Breast epithelium (tissue), 4 donors: ENCODE measurements at regions not wholly inside any gene's neighbourhood (a gene's known extent, or its start where the extent isn't known, plus 50 kb on each side); places are given as distances from the start of the nearest gene placed in this dataset.

Experiments
- DNase-seq, 2 donors: peaks; one replicate each; pipeline ENCODE4 v3.0.0-alpha.2; 2019; ENCODE audit warnings: low spot score in 2 of 2
- H3K27ac ChIP-seq, 2 donors: fragments of 200-600 bp; sonication (generic) in 1 of 2; one replicate each; pipeline ENCODE4 v1.5.1; 2016 to 2019; ENCODE audit warnings: mild to moderate bottlenecking in 1 of 2
- H3K27me3 ChIP-seq, 2 donors: fragments of 200-600 bp; sonication (generic) in 1 of 2; one replicate each; pipeline versions ENCODE4 v1.5.1 to v1.6.0; 2017 to 2019; ENCODE audit warnings: control low read depth in 1 of 2, mild to moderate bottlenecking in 1 of 2
- H3K36me3 ChIP-seq: fragments of 200-600 bp; one replicate; pipeline ENCODE4 v1.5.1; 2019
- H3K4me1 ChIP-seq, 2 donors: fragments of 200-600 bp; sonication (generic); one replicate each; pipeline ENCODE4 v1.5.1; 2016 to 2019; ENCODE audit warnings: control low read depth in 1 of 2
- H3K4me3 ChIP-seq, 3 donors: fragments of 200-600 bp; sonication (generic); 1 replicate in 2 of 3; 2 replicates in 1 of 3; pipeline ENCODE4 v1.5.1; 2016 to 2019; ENCODE audit warnings: mild to moderate bottlenecking in 3 of 3, moderate library complexity in 2 of 3
- H3K9me3 ChIP-seq, 2 donors: fragments of 200-600 bp; sonication (generic) in 1 of 2; one replicate each; pipeline ENCODE4 v1.5.1; 2016 to 2019; ENCODE audit warnings: control low read depth in 1 of 2
- CTCF ChIP-seq, 3 donors: fragments of 450-650 bp; IDR thresholded peaks; one replicate each; pipeline ENCODE4 v1.5.1; 2016 to 2017; ENCODE audit warnings: antibody characterized with exemption in 3 of 3, mild to moderate bottlenecking in 3 of 3, moderate library complexity in 3 of 3
- POLR2A ChIP-seq: fragments of 450-650 bp; IDR thresholded peaks from one replicate; pipeline ENCODE4 v1.6.1; 2016; ENCODE audit warnings: antibody characterized with exemption, mild to moderate bottlenecking, moderate library complexity
- POLR2AphosphoS5 ChIP-seq, 3 donors: sonication (generic); formaldehyde crosslinking; IDR thresholded peaks; one replicate each; pipeline ENCODE4 v1.6.1; 2017; ENCODE audit warnings: antibody characterized with exemption in 3 of 3
- intact Hi-C: fragments of 100-400 bp; cut with DNase I; formaldehyde crosslinking; loops from one replicate; pipeline ENCODE4 v1.15.1; 2023; ENCODE audit warnings: low total_unique reads

DNA sequence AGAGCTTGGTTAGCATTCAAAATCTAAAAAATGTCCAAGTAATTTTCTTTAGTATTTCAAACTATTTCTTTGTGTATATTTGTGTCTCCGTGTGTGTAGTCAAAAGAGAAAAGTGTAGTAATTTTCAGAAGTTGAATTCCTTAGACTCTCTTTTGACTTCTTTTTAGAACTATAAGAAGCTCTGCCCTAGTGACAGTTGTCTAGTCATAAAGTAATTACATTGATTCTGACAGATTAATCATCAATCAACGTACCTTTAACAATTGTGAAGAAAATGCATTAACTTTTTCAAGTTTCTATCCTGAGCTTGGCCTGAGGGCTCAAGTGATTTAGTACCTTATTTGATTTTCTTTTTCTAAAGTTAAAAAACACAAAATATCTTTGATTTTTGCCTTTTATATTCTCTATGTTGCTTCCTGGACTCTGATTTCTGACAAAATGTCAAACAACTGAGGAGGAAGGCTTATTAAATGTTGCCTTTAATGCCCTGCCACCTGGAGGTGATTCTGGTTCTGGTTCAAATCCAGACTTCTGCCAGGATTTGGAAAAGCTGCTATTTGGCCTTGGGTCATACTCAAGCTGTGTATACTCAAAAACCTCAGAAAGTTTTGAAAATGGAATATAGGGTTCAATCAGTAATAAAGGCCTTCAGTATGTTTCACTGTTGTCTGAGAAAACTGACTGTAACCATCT, 653.6 kb downstream of the NSUN3 start:
- no peak for DNase-seq
- H3K4me3 ChIP-seq, result no peak overlapping the region
- no peaks in the 10 kb centered on the region for H3K9me3 ChIP-seq
- H3K36me3 ChIP-seq, result no peaks in the 10 kb centered on the region
- no peak for TF ChIP-seq CTCF (IDR thresholded peaks at IDR 0.05)
- no peak for TF ChIP-seq POLR2A
- TF ChIP-seq POLR2AphosphoS5 (IDR thresholded peaks at IDR 0.05), result no peak
- intact Hi-C loops, result no loop called here
- H3K27ac ChIP-seq, result no peak overlapping the region
- H3K4me1 ChIP-seq, result no peaks in the 10 kb centered on the region
- no peaks in the 10 kb centered on the region for H3K27me3 ChIP-seq

DNA sequence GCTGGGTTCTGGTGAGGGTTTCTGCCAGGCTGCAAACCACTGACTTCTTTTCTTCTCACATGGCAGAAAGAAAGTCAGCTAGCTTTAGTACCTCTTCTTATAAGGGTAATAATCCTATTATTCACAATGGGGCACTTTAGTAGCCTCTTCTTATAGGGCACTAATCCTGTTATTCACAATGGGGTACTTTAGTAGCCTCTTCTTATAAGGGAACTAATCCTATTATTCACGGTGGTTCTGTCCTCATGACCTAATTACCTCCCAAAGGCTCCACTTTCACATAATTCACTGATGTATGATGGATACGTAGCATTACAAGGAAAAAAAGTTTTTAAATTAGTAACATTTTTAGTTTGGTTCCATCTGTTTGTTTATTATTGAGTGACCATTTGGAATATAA, 671.3 kb downstream of the NSUN3 start:
- DNase-seq, result no peak
- no peak overlapping the region for H3K27ac ChIP-seq
- H3K27me3 ChIP-seq, result no peaks in the 10 kb centered on the region
- H3K36me3 ChIP-seq, result no peaks in the 10 kb centered on the region
- intact Hi-C loops, result no loop called here
- H3K4me1 ChIP-seq, result no peaks in the 10 kb centered on the region
- no peaks in the 10 kb centered on the region for H3K9me3 ChIP-seq
- TF ChIP-seq CTCF (IDR thresholded peaks at IDR 0.05) (no peak), POLR2AphosphoS5 (IDR thresholded peaks at IDR 0.05) (no peak), POLR2A (no peak)
- no peak overlapping the region for H3K4me3 ChIP-seq

DNA sequence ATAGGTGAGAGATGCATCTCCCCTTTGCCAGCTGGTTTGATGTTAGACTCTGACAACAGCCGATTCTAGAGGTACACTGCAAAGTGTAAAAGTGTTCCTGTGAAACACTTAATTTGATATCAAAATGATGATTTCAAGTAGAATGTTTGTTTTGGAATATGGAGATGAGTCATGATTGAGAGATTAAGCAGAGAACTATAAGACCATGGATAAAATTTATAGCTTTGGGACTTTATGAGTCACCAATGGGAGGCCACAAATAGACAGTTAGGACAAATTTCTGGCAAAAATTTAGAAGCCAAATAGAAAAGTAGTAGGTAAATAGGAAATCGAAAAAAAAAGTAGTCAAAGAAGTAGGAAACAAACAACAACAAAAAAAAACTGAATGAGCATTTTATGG, 672.5 kb downstream of the NSUN3 start:
- no peak overlapping the region for H3K27ac ChIP-seq
- DNase-seq, result no peak
- no peaks in the 10 kb centered on the region for H3K27me3 ChIP-seq
- no peak overlapping the region for H3K4me3 ChIP-seq
- H3K9me3 ChIP-seq, result no peaks in the 10 kb centered on the region
- intact Hi-C loops, result no loop called here
- H3K36me3 ChIP-seq, result no peaks in the 10 kb centered on the region
- TF ChIP-seq POLR2A (no peak), CTCF (IDR thresholded peaks at IDR 0.05) (no peak), POLR2AphosphoS5 (IDR thresholded peaks at IDR 0.05) (no peak)
- H3K4me1 ChIP-seq, result no peaks in the 10 kb centered on the region

- Histone ChIP-seq H3K27ac (no peak overlapping the region), H3K9me3 (no peaks in the 10 kb centered on the region), H3K4me3 (no peak overlapping the region), H3K36me3 (no peaks in the 10 kb centered on the region), H3K4me1 (no peaks in the 10 kb centered on the region), H3K27me3 (no peaks in the 10 kb centered on the region)
- TF ChIP-seq POLR2AphosphoS5 (IDR thresholded peaks at IDR 0.05), result no peak
- TF ChIP-seq CTCF (IDR thresholded peaks at IDR 0.05), result no peak
- DNase-seq, result no peak
- intact Hi-C loops, result no loop called here
Measured at GRCh38 chr3:94737116-94737515, 674.3 kb downstream of the NSUN3 start.

GRCh38 chr3:94739420-94739819, 676.6 kb downstream of the NSUN3 start:
- Histone ChIP-seq H3K9me3 (no peaks in the 10 kb centered on the region), H3K4me1 (no peaks in the 10 kb centered on the region), H3K36me3 (no peaks in the 10 kb centered on the region), H3K27ac (no peak overlapping the region), H3K4me3 (no peak overlapping the region), H3K27me3 (no peaks in the 10 kb centered on the region)
- TF ChIP-seq CTCF (IDR thresholded peaks at IDR 0.05) (no peak), POLR2A (no peak), POLR2AphosphoS5 (IDR thresholded peaks at IDR 0.05) (no peak)
- DNase-seq, result no peak
- intact Hi-C loops, result no loop called here
